HCT116 (cell line): ENCODE measurements at regions not wholly inside any gene's neighbourhood (a gene's known extent, or its start where the extent isn't known, plus 50 kb on each side); places are given as distances from the start of the nearest gene placed in this dataset.
"Not testable (repeated sequence)": the region's sequence is repeated elsewhere in the genome, so short reads cannot be mapped to it uniquely, and the experiment has no call there.

Experiments used
- ATAC-seq: fragments of 200-7000 bp; cut with Tn5 transposase; 2 replicates; pipeline ENCODE4 v1.9.1; 2020; ENCODE audit warnings: mild to moderate bottlenecking, moderate library complexity
- BruUV-seq: library from RNA; stranded (reverse); fragments of 400-500 nt; replicated peaks from 2 replicates; lab custom pipeline; 2021; lab: Mats Ljungman, UMichigan
- CTCF ChIA-PET: fragments of 300-600 bp; sonication (Branson Sonifier 250); formaldehyde crosslinking; loops from one replicate; lab custom pipeline; 2021; ENCODE audit warnings: antibody characterized with exemption; lab: Charles Lee
- POLR2A ChIA-PET: fragments of 300-600, 350-600 bp; sonication (Branson Sonifier 250); formaldehyde crosslinking; loops from one replicate; lab custom pipeline; 2021; ENCODE audit warnings: antibody characterized with exemption; lab: Charles Lee
- RAD21 ChIA-PET, 2 experiments: fragments of 300-600 bp; sonication (Branson Sonifier 250); formaldehyde crosslinking; loops; one replicate each; lab custom pipeline; 2023; ENCODE audit warnings: low total read pairs in 2 of 2; ENCODE audit not compliant: uncharacterized antibody in 2 of 2, unreplicated experiment in 2 of 2, low non-redundant PET in 1 of 2; lab: Charles Lee
- DNase-seq: peaks from one replicate; pipeline ENCODE4 v3.0.0-alpha.2; 2010; ENCODE audit warnings: low read depth, low spot score
- H2AFZ ChIP-seq: fragments of 200-600 bp; shearing (Covaris generic), sonication (generic); 2 replicates; pipeline ENCODE4 v1.6.1; 2017; ENCODE audit warnings: low read depth, mixed run types, mixed read lengths, antibody characterized with exemption, low read length; ENCODE audit not compliant: poor library complexity, severe bottlenecking
- H3K27ac ChIP-seq: 2 replicates; pipeline ENCODE4 v1.5.1; 2012; ENCODE audit warnings: low read depth, low read length
- H3K27me3 ChIP-seq: fragments of 200-600 bp; sonication (generic); 2 replicates; pipeline ENCODE4 v1.6.1; 2016; ENCODE audit warnings: mixed run types, low read length, mixed read lengths; ENCODE audit not compliant: insufficient read depth
- H3K36me3 ChIP-seq, 2 experiments: fragments of 200-500 bp in 1 of 2; fragments of 200-600 bp in 1 of 2; sonication (Bioruptor generic) in 1 of 2; sonication (generic) in 1 of 2; 2 replicates each; pipeline versions ENCODE4 v1.5.1 to v1.6.1; 2014 to 2016; ENCODE audit warnings: low read length in 2 of 2, inconsistent platforms in 1 of 2, mixed read lengths in 1 of 2, mixed run types in 1 of 2; ENCODE audit not compliant: insufficient read depth in 2 of 2, control insufficient read depth in 1 of 2
- H3K4me1 ChIP-seq, 2 experiments: fragments of 200-600 bp in 1 of 2; sonication (generic) in 1 of 2; 2 replicates each; pipeline versions ENCODE4 v1.5.1 to v1.6.1; 2012 to 2017; ENCODE audit warnings: low read length in 2 of 2, inconsistent platforms in 1 of 2, mild to moderate bottlenecking in 1 of 2, mixed read lengths in 1 of 2, mixed run types in 1 of 2, moderate library complexity in 1 of 2; ENCODE audit not compliant: insufficient read depth in 2 of 2, control insufficient read depth in 1 of 2
- H3K4me2 ChIP-seq: fragments of 200-600 bp; sonication (generic); 2 replicates; pipeline ENCODE4 v1.6.1; 2017; ENCODE audit warnings: mixed run types, low read length, mixed read lengths
- H3K4me3 ChIP-seq, 2 experiments: fragments of 200-600 bp in 1 of 2; sonication (generic) in 1 of 2; replicated peaks in 1 of 2; 2 replicates each; pipeline ENCODE4 v1.5.1; 2011 to 2016; ENCODE audit warnings: low read length in 2 of 2, control low read depth in 1 of 2, low read depth in 1 of 2, mild to moderate bottlenecking in 1 of 2, mixed read lengths in 1 of 2, mixed run types in 1 of 2
- H3K79me2 ChIP-seq: fragments of 200-600 bp; sonication (generic); 2 replicates; pipeline ENCODE4 v1.6.1; 2017; ENCODE audit warnings: mild to moderate bottlenecking, mixed run types, low read length, moderate library complexity, mixed read lengths; ENCODE audit not compliant: insufficient read depth
- H3K9ac ChIP-seq: fragments of 200-600 bp; sonication (generic); 2 replicates; pipeline ENCODE4 v1.6.1; 2016; ENCODE audit warnings: low read length, mixed read lengths
- H3K9me2 ChIP-seq: fragments of 200-600 bp; sonication (generic), shearing (Covaris generic); 2 replicates; pipeline ENCODE4 v1.6.1; 2017; ENCODE audit warnings: mixed run types, mild to moderate bottlenecking, moderate library complexity; ENCODE audit not compliant: insufficient read depth
- H3K9me3 ChIP-seq, 2 experiments: fragments of 200-500 bp in 1 of 2; fragments of 200-600 bp in 1 of 2; sonication (Bioruptor generic) in 1 of 2; sonication (generic) in 1 of 2; 2 replicates each; pipeline ENCODE4 v1.6.1; 2014 to 2017; ENCODE audit warnings: low read length in 2 of 2, mixed read lengths in 2 of 2, inconsistent platforms in 1 of 2, low read depth in 1 of 2, mild to moderate bottlenecking in 1 of 2, mixed run types in 1 of 2, moderate library complexity in 1 of 2; ENCODE audit not compliant: control insufficient read depth in 1 of 2, insufficient read depth in 1 of 2
- H4K20me1 ChIP-seq: fragments of 200-600 bp; sonication (generic), shearing (Covaris generic); 2 replicates; pipeline ENCODE4 v1.6.1; 2017; ENCODE audit warnings: mixed run types, mild to moderate bottlenecking, moderate library complexity; ENCODE audit not compliant: insufficient read depth
- EGR1 ChIP-seq: IDR thresholded peaks from 2 replicates; pipeline ENCODE4 v1.6.1; 2012; ENCODE audit warnings: low read depth
- REST ChIP-seq: IDR thresholded peaks from 2 replicates; pipeline ENCODE4 v1.6.1; 2012; ENCODE audit warnings: low read depth
- YY1 ChIP-seq: IDR thresholded peaks from 2 replicates; pipeline ENCODE4 v1.6.1; 2011; ENCODE audit warnings: low read length, low read depth, moderate library complexity, mild to moderate bottlenecking; ENCODE audit not compliant: insufficient replicate concordance; ENCODE audit errors: extremely low read depth
- intact Hi-C: fragments of 100-400 bp; cut with micrococcal nuclease; formaldehyde crosslinking; loops from 2 replicates; pipeline ENCODE4 v1.10.0; 2022

DNA sequence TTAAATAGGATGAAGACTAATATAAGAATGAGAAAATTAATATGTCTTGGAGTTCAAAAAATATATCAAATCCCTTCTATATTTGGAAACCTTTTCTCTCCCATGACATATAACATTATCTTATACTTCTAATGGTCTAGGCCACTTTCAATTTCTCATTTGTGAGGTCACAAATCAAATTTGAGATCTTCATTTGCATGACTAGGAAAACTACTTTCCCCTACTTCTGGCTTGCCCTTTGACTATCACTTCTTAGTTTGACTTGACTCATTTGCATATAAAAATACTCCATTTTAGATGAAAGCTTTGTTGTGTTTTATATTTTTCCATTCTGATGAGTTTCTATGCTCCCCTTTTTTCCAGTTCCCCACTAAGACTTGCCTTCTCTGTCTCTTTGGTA is 598.6 kb upstream of the TBL1XR1 start:
- ATAC-seq: no peak
- Histone ChIP-seq H3K36me3 (no peaks in the 10 kb centered on the region), H3K9ac (no peak overlapping the region), H4K20me1 (no peaks in the 10 kb centered on the region), H3K27me3 (no peaks in the 10 kb centered on the region), H3K4me1 (no peaks in the 10 kb centered on the region), H2AFZ (no peak overlapping the region), H3K4me2 (no peak overlapping the region), H3K27ac (no peak overlapping the region), H3K9me3 (no peaks in the 10 kb centered on the region), H3K9me2 (no peaks in the 10 kb centered on the region), H3K79me2 (no peaks in the 10 kb centered on the region), H3K4me3 (no peak overlapping the region)
- BruUV-seq: no TSS peak
- intact Hi-C loops: no loop called here
- POLR2A ChIA-PET: no interaction called here
- no peak for TF ChIP-seq REST
- TF ChIP-seq EGR1: no peak
- no peak for TF ChIP-seq YY1
- RAD21 ChIA-PET: no interaction called here
- CTCF ChIA-PET: no interaction called here
- DNase-seq: no peak

DNA sequence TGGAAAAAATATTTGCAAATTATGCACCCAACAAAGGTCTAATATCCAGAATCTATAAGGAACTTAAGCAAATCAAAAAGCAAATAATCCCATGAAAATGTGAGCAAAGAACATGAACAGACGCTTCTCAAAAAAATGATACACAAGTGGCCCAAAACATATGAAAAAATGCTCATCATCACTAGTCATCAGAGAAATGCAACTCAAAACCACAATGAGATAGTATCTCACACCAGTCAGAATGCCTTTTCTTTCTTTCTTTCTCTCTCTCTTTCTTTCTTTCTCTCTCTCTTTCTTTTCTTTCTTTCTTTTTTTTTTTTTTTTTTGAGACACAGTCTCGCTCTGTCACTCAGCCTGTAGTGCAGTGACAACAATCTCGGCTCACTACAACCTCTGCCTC is 602.9 kb upstream of the TBL1XR1 start:
- H3K4me2 ChIP-seq, H3K27ac ChIP-seq, POLR2A ChIA-PET, BruUV-seq, H3K36me3 ChIP-seq, ATAC-seq, H3K79me2 ChIP-seq, H2AFZ ChIP-seq, CTCF ChIA-PET, H3K9ac ChIP-seq, H3K4me3 ChIP-seq, intact Hi-C loops, DNase-seq, H4K20me1 ChIP-seq, H3K9me2 ChIP-seq, H3K27me3 ChIP-seq, H3K4me1 ChIP-seq, H3K9me3 ChIP-seq, RAD21 ChIA-PET: not testable (repeated sequence)
